ENCODE measurements at regions not wholly inside any gene's neighbourhood (a gene's known extent, or its start where the extent isn't known, plus 50 kb on each side); places are given as distances from the start of the nearest gene placed in this dataset.
"Not testable (repeated sequence)": the region's sequence is repeated elsewhere in the genome, so short reads cannot be mapped to it uniquely, and the experiment has no call there.

- 100% methylated on average over 1 of the region's 21 CpGs; no CpG with 5 or more reads in 1 of the 2 donors for WGBS, 2 donors
- H3K27me3 ChIP-seq; H3K36me3 ChIP-seq; H3K4me3 ChIP-seq; intact Hi-C loops (cut with DNase I); H3K4me1 ChIP-seq; H3K27ac ChIP-seq; DNase-seq: not testable (repeated sequence)
- peaks cover 0 to 87% (median 39%) of the 10 kb centered on the region in 3 donors for H3K9me3 ChIP-seq
These were observed 253.2 kb downstream of the ANKRD30B start for GRCh38 chr18:15001038-15001794.

DNA sequence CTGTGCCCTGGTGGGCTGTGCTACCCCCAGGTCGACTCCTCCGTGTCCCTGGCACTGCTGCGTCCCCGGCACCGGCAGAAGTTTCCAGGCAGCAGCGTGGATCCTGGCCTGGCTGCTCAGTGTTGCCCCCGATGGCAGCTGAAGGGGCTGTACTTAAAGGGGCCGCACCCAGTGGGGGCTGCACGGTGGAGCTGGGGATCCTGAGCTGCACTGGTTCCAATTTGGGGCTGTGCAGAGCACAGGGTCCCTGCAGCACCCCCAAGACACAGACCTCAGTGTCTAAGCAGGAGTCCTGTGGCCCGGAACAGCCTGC lies 253.8 kb downstream of the ANKRD30B start:
- intact Hi-C loops (cut with DNase I) = not testable (repeated sequence)

GRCh38 chr18:15002765-15003164 lies 254.8 kb downstream of the ANKRD30B start:
- H3K4me1 ChIP-seq; H3K27ac ChIP-seq; intact Hi-C loops (cut with DNase I); H3K36me3 ChIP-seq; H3K27me3 ChIP-seq; H3K4me3 ChIP-seq; DNase-seq: not testable (repeated sequence)
- H3K9me3 ChIP-seq = peaks cover 0 to 81% (median 39%) of the 10 kb centered on the region in 3 donors
- no CpG with 5 or more reads among the region's 3 CpGs for WGBS, 2 donors

More for the DNA sequence above, 253.8 kb downstream of the ANKRD30B start:
- not testable (repeated sequence) for H3K36me3 ChIP-seq, H3K4me1 ChIP-seq, H3K27ac ChIP-seq, H3K4me3 ChIP-seq, H3K27me3 ChIP-seq, DNase-seq
- WGBS, 2 donors = 100% methylated on average over 1 of the region's 10 CpGs; no CpG with 5 or more reads in 1 of the 2 donors
- H3K9me3 ChIP-seq = peaks cover 0 to 87% (median 39%) of the 10 kb centered on the region in 3 donors

DNA sequence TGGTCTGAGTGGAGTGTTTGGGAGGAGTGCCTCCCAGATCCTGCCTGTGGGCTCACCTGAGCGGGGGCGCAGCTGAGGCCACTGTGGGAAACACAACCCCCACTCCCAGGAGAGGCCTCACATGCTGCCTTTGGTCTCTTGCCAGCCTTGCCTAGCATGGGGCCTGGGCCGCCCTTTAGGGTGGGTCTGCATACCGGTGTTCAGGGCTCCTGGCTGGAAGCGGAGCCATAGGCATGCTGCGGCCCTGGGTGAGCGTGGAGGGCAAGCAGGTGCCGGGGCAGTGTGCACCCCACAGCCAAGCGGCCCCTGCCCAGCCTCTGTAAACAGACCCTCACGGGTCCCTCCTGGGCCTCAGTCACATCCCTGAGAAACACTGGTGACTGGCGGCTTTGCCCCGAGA lies 255.3 kb downstream of the ANKRD30B start:
- H3K9me3 ChIP-seq = peaks cover 0 to 76% (median 39%) of the 10 kb centered on the region in 3 donors
- H3K27me3 ChIP-seq; intact Hi-C loops (cut with DNase I); H3K36me3 ChIP-seq; H3K4me1 ChIP-seq; H3K27ac ChIP-seq; H3K4me3 ChIP-seq; DNase-seq: not testable (repeated sequence)
- WGBS, 2 donors = 80% methylated on average over 2 of the region's 12 CpGs; no CpG with 5 or more reads in 1 of the 2 donors

- H3K4me3 ChIP-seq; H3K27me3 ChIP-seq; H3K36me3 ChIP-seq; H3K4me1 ChIP-seq; DNase-seq; intact Hi-C loops (cut with DNase I); H3K27ac ChIP-seq: not testable (repeated sequence)
- 90% methylated on average over 2 of the region's 18 CpGs; no CpG with 5 or more reads in 1 of the 2 donors for WGBS, 2 donors
- H3K9me3 ChIP-seq = peaks cover 0 to 71% (median 35%) of the 10 kb centered on the region in 3 donors
These were observed 255.8 kb downstream of the ANKRD30B start for GRCh38 chr18:15003636-15004269.

DNA sequence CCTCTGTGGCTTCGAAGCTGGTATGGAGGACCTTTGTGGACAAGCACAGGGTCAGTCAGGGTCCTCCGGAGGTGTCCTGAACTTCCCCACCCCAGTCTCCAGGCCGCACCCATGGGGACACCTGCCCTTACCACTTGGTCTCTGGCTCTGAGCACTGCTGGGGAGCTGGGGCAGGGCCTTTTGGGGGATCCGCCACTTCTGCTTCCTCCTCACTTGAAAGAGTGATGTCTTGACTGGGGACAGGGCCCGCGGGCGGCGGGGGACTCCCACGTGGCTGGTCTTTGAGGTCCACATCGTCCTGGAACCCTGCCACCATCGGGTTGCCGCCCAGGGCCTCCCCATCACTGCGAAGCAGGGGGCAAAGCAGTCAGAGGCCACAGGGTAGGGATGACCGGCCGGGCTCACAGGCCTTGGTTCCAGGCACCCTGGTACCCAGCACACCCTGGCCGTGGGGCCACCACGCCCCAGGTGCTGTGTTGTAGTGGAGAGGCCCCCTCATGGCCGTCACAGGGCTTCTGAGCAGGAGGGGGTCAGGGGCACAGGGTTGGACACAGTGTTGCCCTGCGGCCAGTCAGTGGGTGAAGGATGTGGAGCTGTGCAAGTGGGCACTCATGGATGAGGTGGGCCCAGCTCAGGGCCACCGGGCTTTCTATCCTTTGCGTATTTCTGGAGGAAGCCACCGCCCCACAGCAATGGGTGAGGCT lies 256.4 kb downstream of the ANKRD30B start:
- H3K27me3 ChIP-seq; H3K4me1 ChIP-seq; DNase-seq; H3K4me3 ChIP-seq; H3K36me3 ChIP-seq; H3K27ac ChIP-seq; intact Hi-C loops (cut with DNase I): not testable (repeated sequence)
- WGBS, 2 donors = 70% methylated on average over 4 of the region's 22 CpGs; no CpG with 5 or more reads in 1 of the 2 donors
- peaks cover 0 to 64% (median 30%) of the 10 kb centered on the region in 3 donors for H3K9me3 ChIP-seq

- H3K4me1 ChIP-seq = no peaks in the 10 kb centered on the region
- peaks cover 0 to 4% (median 0%) of the 10 kb centered on the region in 4 donors for H3K27me3 ChIP-seq
- DNase-seq = no peak
- no peaks in the 10 kb centered on the region for H3K36me3 ChIP-seq
- peaks cover 0 to 55% (median 24%) of the 10 kb centered on the region in 3 donors for H3K9me3 ChIP-seq
- intact Hi-C loops (cut with DNase I) = no loop called here
- TF ChIP-seq, protein P1, sequence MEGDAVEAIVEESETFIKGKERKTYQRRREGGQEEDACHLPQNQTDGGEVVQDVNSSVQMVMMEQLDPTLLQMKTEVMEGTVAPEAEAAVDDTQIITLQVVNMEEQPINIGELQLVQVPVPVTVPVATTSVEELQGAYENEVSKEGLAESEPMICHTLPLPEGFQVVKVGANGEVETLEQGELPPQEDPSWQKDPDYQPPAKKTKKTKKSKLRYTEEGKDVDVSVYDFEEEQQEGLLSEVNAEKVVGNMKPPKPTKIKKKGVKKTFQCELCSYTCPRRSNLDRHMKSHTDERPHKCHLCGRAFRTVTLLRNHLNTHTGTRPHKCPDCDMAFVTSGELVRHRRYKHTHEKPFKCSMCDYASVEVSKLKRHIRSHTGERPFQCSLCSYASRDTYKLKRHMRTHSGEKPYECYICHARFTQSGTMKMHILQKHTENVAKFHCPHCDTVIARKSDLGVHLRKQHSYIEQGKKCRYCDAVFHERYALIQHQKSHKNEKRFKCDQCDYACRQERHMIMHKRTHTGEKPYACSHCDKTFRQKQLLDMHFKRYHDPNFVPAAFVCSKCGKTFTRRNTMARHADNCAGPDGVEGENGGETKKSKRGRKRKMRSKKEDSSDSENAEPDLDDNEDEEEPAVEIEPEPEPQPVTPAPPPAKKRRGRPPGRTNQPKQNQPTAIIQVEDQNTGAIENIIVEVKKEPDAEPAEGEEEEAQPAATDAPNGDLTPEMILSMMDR (IDR thresholded peaks at IDR 0.05) = no peak
- TF ChIP-seq POLR2A (IDR thresholded peaks at IDR 0.05) = no peak
- no peak overlapping the region for H3K27ac ChIP-seq
- no peak overlapping the region for H3K4me3 ChIP-seq
- WGBS, 2 donors = 100% methylated on average over 1 of the region's 28 CpGs; no CpG with 5 or more reads in 1 of the 2 donors
These were observed 257.6 kb downstream of the ANKRD30B start for GRCh38 chr18:15005313-15006130.

DNA sequence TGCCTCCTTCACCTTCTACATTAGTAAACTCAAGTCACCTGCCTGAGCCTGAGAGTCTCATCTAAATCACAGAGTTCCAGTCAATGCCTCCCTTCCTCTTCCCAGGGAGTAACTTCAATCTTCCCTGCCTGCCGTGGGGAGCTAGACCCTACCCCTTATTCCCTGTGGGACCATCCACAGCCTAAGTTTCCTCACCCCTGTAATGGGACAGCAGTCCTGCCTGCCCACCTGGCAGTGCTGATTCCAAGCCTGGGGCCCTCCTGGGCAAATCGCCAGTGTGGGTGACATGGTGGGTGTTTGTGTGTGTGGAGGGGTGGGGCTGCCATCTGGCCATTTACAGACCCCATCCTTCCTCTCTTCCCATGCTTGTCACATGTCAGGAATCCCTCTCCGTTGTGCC lies 258.6 kb downstream of the ANKRD30B start:
- peaks cover 0 to 46% (median 14%) of the 10 kb centered on the region in 3 donors for H3K9me3 ChIP-seq
- DNase-seq; H3K36me3 ChIP-seq; intact Hi-C loops (cut with DNase I); H3K27me3 ChIP-seq; H3K4me1 ChIP-seq; H3K4me3 ChIP-seq; H3K27ac ChIP-seq: not testable (repeated sequence)
- WGBS, 2 donors = 27 to 50% methylated on average over 1 to 2 of the region's 3 CpGs

GRCh38 chr18:15026041-15026440 lies 278.1 kb downstream of the ANKRD30B start:
- DNase-seq; intact Hi-C loops (cut with DNase I); H3K4me1 ChIP-seq; H3K27ac ChIP-seq; H3K36me3 ChIP-seq; H3K27me3 ChIP-seq; H3K4me3 ChIP-seq; H3K9me3 ChIP-seq: not testable (repeated sequence)

- H3K4me3 ChIP-seq; DNase-seq; intact Hi-C loops (cut with DNase I): not testable (repeated sequence)
These were observed 280.1 kb downstream of the ANKRD30B start for GRCh38 chr18:15028037-15028436.

DNA sequence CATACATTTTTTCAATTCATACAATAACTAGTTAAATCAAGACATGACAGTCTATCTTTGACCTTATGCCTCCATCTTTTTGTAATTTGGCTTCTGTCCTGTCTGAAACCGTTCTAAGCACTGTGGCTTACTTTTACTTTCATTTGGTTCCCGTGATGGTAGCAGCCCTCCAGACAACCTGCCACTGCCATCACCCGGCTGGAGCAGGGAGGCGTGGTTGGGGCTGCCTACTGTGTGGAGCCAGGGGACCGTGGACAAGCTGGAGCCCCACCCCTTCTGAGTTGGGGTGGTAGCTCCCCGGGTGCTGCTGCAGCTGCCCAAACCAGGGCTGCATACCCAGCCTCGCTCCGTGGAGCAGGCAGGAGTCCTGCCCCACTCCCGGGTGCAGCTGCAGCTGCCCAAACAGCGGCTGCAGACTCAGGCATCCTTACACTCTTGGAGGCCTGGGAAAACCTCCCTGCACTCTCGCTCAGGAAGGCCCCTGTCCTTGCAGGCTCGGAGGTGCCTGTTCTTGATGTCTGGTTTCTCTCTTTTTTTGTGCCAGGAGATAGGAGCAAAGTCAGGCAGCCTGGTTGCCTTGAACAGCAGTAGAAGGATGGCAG lies 312.4 kb downstream of the ANKRD30B start:
- intact Hi-C loops (cut with DNase I); H3K27ac ChIP-seq; H3K9me3 ChIP-seq; H3K36me3 ChIP-seq; H3K4me3 ChIP-seq; H3K27me3 ChIP-seq; H3K4me1 ChIP-seq; DNase-seq: not testable (repeated sequence)
- 9 to 33% methylated on average over 1 of the region's 12 CpGs for WGBS, 2 donors

More at GRCh38 chr18:15028037-15028436, 280.1 kb downstream of the ANKRD30B start:
- H3K36me3 ChIP-seq, H3K4me1 ChIP-seq, H3K9me3 ChIP-seq, H3K27me3 ChIP-seq, H3K27ac ChIP-seq: not testable (repeated sequence)
- WGBS, 2 donors = 11 to 40% methylated on average over 4 of the region's 4 CpGs

Measured in esophagus squamous epithelium (tissue), 5 donors.